Glutamatergic neuron (in vitro differentiated cells): ENCODE measurements at regions not wholly inside any gene's neighbourhood (a gene's known extent, or its start where the extent isn't known, plus 50 kb on each side); places are given as distances from the start of the nearest gene placed in this dataset.

Source experiments
- DNase-seq: peaks from one replicate; pipeline ENCODE4 v3.0.0; 2022
- H3K27ac Mint-ChIP-seq: one replicate; pipeline ENCODE4 v1.8.0; 2020; ENCODE audit warnings: mild to moderate bottlenecking, mixed read lengths, inconsistent platforms; ENCODE audit not compliant: unreplicated experiment
- H3K27me3 Mint-ChIP-seq: one replicate; pipeline ENCODE4 v1.8.0; 2020; ENCODE audit warnings: mild to moderate bottlenecking, moderate library complexity, mixed read lengths, inconsistent platforms; ENCODE audit not compliant: unreplicated experiment
- H3K36me3 Mint-ChIP-seq: one replicate; pipeline ENCODE4 v1.8.0; 2020; ENCODE audit warnings: mild to moderate bottlenecking, mixed read lengths, inconsistent platforms; ENCODE audit not compliant: unreplicated experiment
- H3K4me1 Mint-ChIP-seq: one replicate; pipeline ENCODE4 v1.8.0; 2020; ENCODE audit warnings: mild to moderate bottlenecking, low read depth, mixed read lengths, inconsistent platforms; ENCODE audit not compliant: unreplicated experiment
- H3K4me3 Mint-ChIP-seq: one replicate; pipeline ENCODE4 v1.8.0; 2020; ENCODE audit warnings: mild to moderate bottlenecking, mixed read lengths, inconsistent platforms; ENCODE audit not compliant: unreplicated experiment
- H3K9me3 Mint-ChIP-seq: one replicate; pipeline ENCODE4 v1.8.0; 2020; ENCODE audit warnings: mild to moderate bottlenecking, moderate library complexity, mixed read lengths, inconsistent platforms; ENCODE audit not compliant: unreplicated experiment
- TF ChIP-seq, protein P1 (sequence below): fragments of 200-600 bp; sonication (generic); IDR thresholded peaks from one replicate; pipeline ENCODE4 v1.5.0; 2021; ENCODE audit not compliant: partially characterized antibody, unreplicated experiment

GRCh38 chr4:24650849-24651640 lies 66.7 kb upstream of the DHX15 start:
- Mint-ChIP-seq H3K4me1 (peaks cover 25% of the 10 kb centered on the region), H3K36me3 (no peaks in the 10 kb centered on the region), H3K4me3 (no peak overlapping the region), H3K27ac (no peak overlapping the region), H3K27me3 (no peaks in the 10 kb centered on the region), H3K9me3 (no peaks in the 10 kb centered on the region)
- TF ChIP-seq, protein P1, sequence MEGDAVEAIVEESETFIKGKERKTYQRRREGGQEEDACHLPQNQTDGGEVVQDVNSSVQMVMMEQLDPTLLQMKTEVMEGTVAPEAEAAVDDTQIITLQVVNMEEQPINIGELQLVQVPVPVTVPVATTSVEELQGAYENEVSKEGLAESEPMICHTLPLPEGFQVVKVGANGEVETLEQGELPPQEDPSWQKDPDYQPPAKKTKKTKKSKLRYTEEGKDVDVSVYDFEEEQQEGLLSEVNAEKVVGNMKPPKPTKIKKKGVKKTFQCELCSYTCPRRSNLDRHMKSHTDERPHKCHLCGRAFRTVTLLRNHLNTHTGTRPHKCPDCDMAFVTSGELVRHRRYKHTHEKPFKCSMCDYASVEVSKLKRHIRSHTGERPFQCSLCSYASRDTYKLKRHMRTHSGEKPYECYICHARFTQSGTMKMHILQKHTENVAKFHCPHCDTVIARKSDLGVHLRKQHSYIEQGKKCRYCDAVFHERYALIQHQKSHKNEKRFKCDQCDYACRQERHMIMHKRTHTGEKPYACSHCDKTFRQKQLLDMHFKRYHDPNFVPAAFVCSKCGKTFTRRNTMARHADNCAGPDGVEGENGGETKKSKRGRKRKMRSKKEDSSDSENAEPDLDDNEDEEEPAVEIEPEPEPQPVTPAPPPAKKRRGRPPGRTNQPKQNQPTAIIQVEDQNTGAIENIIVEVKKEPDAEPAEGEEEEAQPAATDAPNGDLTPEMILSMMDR = no peak
- DNase-seq = no peak

GRCh38 chr4:24655326-24655725 lies 71.0 kb upstream of the DHX15 start:
- TF ChIP-seq, protein P1 = no peak
- no peak overlapping the region for H3K4me3 Mint-ChIP-seq
- H3K27ac Mint-ChIP-seq = no peak overlapping the region
- H3K9me3 Mint-ChIP-seq = no peaks in the 10 kb centered on the region
- H3K27me3 Mint-ChIP-seq = no peaks in the 10 kb centered on the region
- no peak for DNase-seq
- no peaks in the 10 kb centered on the region for H3K36me3 Mint-ChIP-seq
- peaks cover 12% of the 10 kb centered on the region for H3K4me1 Mint-ChIP-seq

- Mint-ChIP-seq H3K4me1 (peaks cover 8% of the 10 kb centered on the region), H3K4me3 (no peak overlapping the region), H3K9me3 (no peaks in the 10 kb centered on the region), H3K27ac (no peak overlapping the region), H3K27me3 (no peaks in the 10 kb centered on the region), H3K36me3 (no peaks in the 10 kb centered on the region)
- no peak for DNase-seq
- TF ChIP-seq, protein P1 = no peak
Measured at GRCh38 chr4:24655971-24656370, 71.6 kb upstream of the DHX15 start.

GRCh38 chr4:24656906-24657305 lies 72.6 kb upstream of the DHX15 start:
- peaks cover 8% of the 10 kb centered on the region for H3K4me1 Mint-ChIP-seq
- no peaks in the 10 kb centered on the region for H3K36me3 Mint-ChIP-seq
- H3K27ac Mint-ChIP-seq = no peak overlapping the region
- no peak overlapping the region for H3K4me3 Mint-ChIP-seq
- no peak for DNase-seq
- H3K27me3 Mint-ChIP-seq = no peaks in the 10 kb centered on the region
- H3K9me3 Mint-ChIP-seq = no peaks in the 10 kb centered on the region
- TF ChIP-seq, protein P1 = no peak

DNA sequence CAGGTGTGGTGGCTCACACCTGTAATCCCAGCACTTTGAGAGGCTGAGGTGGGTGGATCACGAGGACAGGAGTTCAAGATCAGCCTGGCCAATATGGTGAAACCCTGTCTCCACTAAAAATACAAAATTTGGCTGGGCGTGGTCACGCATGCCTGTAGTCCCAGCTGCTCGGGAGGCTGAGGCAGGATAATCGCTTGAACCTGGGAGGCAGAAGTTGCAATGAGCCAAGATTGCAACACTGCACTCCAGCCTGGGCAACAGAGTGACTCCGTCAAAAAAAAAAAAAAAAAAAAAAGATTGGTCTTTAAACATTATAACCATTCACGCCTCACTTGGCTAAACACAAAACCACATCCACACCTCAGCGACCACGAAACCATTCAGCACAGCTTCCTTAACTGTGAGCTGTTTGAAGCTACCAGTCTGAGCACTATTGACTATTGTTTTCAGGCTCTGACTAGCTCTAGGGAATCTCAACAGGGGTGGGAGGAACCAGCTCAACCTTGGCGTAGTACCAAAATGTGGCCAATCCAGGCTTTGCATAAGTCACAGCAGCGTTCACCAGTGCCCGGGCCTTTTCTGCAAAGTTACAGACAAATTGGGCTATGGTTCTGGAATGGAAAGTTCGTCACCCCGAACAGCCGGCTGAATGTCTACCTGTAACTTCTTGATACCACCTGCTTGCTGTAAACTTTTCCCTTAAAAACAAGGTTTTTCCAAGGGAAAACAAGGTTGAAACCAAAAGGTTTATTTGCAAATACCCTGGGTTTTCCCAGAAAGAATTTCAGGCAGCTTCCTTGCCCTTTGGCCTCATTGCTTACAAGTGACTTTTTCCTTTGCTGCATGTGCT lies 73.6 kb upstream of the DHX15 start:
- Mint-ChIP-seq H3K9me3 (no peaks in the 10 kb centered on the region), H3K27ac (no peak overlapping the region)
- DNase-seq = no peak

More for the DNA sequence above, 73.6 kb upstream of the DHX15 start:
- Mint-ChIP-seq H3K36me3 (no peaks in the 10 kb centered on the region), H3K4me1 (peaks cover 10% of the 10 kb centered on the region), H3K4me3 (no peak overlapping the region), H3K27me3 (no peaks in the 10 kb centered on the region)
- TF ChIP-seq, protein P1 = no peak
